CD4-positive, alpha-beta memory T cell (primary cell): ENCODE measurements at regions not wholly inside any gene's neighbourhood (a gene's known extent, or its start where the extent isn't known, plus 50 kb on each side); places are given as distances from the start of the nearest gene placed in this dataset.

Experiments used
- CTCF ChIA-PET: fragments of 350-600 bp; sonication (Branson Sonifier 250); formaldehyde crosslinking; loops from one replicate; lab custom pipeline; 2021; ENCODE audit warnings: inconsistent platforms; ENCODE audit not compliant: partially characterized antibody; lab: Charles Lee
- POLR2A ChIA-PET: fragments of 350-600 bp; sonication (Branson Sonifier 250); formaldehyde crosslinking; loops from one replicate; lab custom pipeline; 2021; ENCODE audit not compliant: partially characterized antibody; lab: Charles Lee
- DNase-seq, 5 donors: peaks; one replicate each; pipeline versions ENCODE4 v3.0.0 to v3.0.0-alpha.2; 2020 to 2022; ENCODE audit warnings: mixed read lengths in 1 of 5
- H3K27ac ChIP-seq: one replicate; pipeline ENCODE4 v1.7.0; 2013; ENCODE audit warnings: low read depth, low read length
- H3K27me3 ChIP-seq: 2 replicates; pipeline ENCODE4 v1.7.0; 2013; ENCODE audit warnings: mild to moderate bottlenecking, low read length, moderate library complexity; ENCODE audit not compliant: insufficient read depth
- H3K36me3 ChIP-seq: 2 replicates; pipeline ENCODE4 v1.7.0; 2013; ENCODE audit warnings: mild to moderate bottlenecking, low read length, moderate library complexity; ENCODE audit not compliant: insufficient read depth
- H3K4me1 ChIP-seq: 2 replicates; pipeline ENCODE4 v1.7.0; 2013; ENCODE audit warnings: mild to moderate bottlenecking, low read length, moderate library complexity; ENCODE audit not compliant: insufficient read depth
- H3K4me3 ChIP-seq, 2 donors: one replicate each; pipeline ENCODE4 v1.7.0; 2013; ENCODE audit warnings: low read length in 2 of 2, mild to moderate bottlenecking in 1 of 2
- H3K9me3 ChIP-seq, 2 donors: one replicate each; pipeline ENCODE4 v1.7.0; 2013; ENCODE audit warnings: low read length in 2 of 2, control low read depth in 1 of 2; ENCODE audit not compliant: control insufficient read depth in 1 of 2
- H3K27ac Mint-ChIP-seq, 7 donors: one replicate each; pipeline ENCODE4 v1.8.0; 2020 to 2021; ENCODE audit warnings: mixed read lengths in 7 of 7, mild to moderate bottlenecking in 6 of 7, inconsistent platforms in 3 of 7, moderate library complexity in 3 of 7
- H3K27me3 Mint-ChIP-seq, 2 donors: one replicate each; pipeline ENCODE4 v1.8.0; 2020 to 2021; ENCODE audit warnings: mixed read lengths in 2 of 2
- H3K36me3 Mint-ChIP-seq, 2 donors: one replicate each; pipeline ENCODE4 v1.8.0; 2020 to 2021; ENCODE audit warnings: mixed read lengths in 2 of 2, inconsistent platforms in 1 of 2, mild to moderate bottlenecking in 1 of 2
- H3K4me1 Mint-ChIP-seq, 4 donors: one replicate each; pipeline ENCODE4 v1.8.0; 2020 to 2021; ENCODE audit warnings: mixed read lengths in 4 of 4, mild to moderate bottlenecking in 1 of 4
- H3K4me3 Mint-ChIP-seq, 8 donors: one replicate each; pipeline ENCODE4 v1.8.0; 2020 to 2021; ENCODE audit warnings: mixed read lengths in 8 of 8, mild to moderate bottlenecking in 7 of 8, moderate library complexity in 6 of 8, inconsistent platforms in 3 of 8
- H3K9me3 Mint-ChIP-seq, 8 donors: one replicate each; pipeline ENCODE4 v1.8.0; 2020 to 2021; ENCODE audit warnings: mixed read lengths in 8 of 8, mild to moderate bottlenecking in 5 of 8, inconsistent platforms in 3 of 8, moderate library complexity in 1 of 8
- intact Hi-C: fragments of 100-400 bp; cut with micrococcal nuclease; formaldehyde crosslinking; loops from one replicate; pipeline ENCODE4 v1.15.1; 2023

- ChIA-PET POLR2A (no interaction called here), CTCF (no interaction called here)
- Histone ChIP-seq H3K9me3 (no peaks in the 10 kb centered on the region), H3K36me3 (no peaks in the 10 kb centered on the region), H3K27me3 (no peaks in the 10 kb centered on the region), H3K27ac (no peak overlapping the region), H3K4me1 (no peaks in the 10 kb centered on the region), H3K4me3 (no peak overlapping the region)
- no peaks in the 10 kb centered on the region for H3K4me1 Mint-ChIP-seq
- no peaks in the 10 kb centered on the region for H3K36me3 Mint-ChIP-seq
- no peaks in the 10 kb centered on the region for H3K27me3 Mint-ChIP-seq
- intact Hi-C loops, result no loop called here
- no peak for DNase-seq
- no peak overlapping the region for H3K4me3 Mint-ChIP-seq
- no peak overlapping the region for H3K27ac Mint-ChIP-seq
- H3K9me3 Mint-ChIP-seq, result peaks cover 0 to 18% (median 6%) of the 10 kb centered on the region in 8 donors
Measured at GRCh38 chr13:64992314-64992713, 2237.8 kb downstream of the PCDH9 start.

DNA sequence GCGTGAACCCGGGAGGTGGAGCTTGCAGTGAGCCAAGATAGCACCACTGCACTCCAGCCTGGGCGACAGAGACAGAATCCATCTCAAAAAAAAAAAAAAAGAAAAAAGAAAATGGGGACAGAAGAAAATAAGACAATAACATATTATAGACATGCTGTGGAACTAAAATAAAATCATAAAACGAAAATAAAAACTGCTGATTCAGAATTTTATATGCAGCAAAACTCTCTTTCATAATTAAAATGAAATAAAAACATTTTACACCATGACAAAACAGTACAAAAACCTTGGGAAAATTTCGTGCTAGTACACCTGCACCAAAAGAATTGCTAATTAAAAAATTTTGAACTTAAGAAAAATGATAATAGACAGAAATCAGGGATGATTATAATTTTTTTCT lies 2245.1 kb downstream of the PCDH9 start:
- ChIA-PET POLR2A (no interaction called here), CTCF (no interaction called here)
- intact Hi-C loops, result no loop called here
- Histone ChIP-seq H3K36me3 (no peaks in the 10 kb centered on the region), H3K27me3 (no peaks in the 10 kb centered on the region), H3K27ac (no peak overlapping the region), H3K4me1 (no peaks in the 10 kb centered on the region), H3K4me3 (no peak overlapping the region), H3K9me3 (no peaks in the 10 kb centered on the region)
- Mint-ChIP-seq H3K27me3 (no peaks in the 10 kb centered on the region), H3K36me3 (no peaks in the 10 kb centered on the region), H3K4me1 (no peaks in the 10 kb centered on the region), H3K4me3 (no peak overlapping the region), H3K27ac (no peak overlapping the region), H3K9me3 (peaks cover 0 to 28% (median 20%) of the 10 kb centered on the region in 8 donors)
- DNase-seq, result no peak

DNA sequence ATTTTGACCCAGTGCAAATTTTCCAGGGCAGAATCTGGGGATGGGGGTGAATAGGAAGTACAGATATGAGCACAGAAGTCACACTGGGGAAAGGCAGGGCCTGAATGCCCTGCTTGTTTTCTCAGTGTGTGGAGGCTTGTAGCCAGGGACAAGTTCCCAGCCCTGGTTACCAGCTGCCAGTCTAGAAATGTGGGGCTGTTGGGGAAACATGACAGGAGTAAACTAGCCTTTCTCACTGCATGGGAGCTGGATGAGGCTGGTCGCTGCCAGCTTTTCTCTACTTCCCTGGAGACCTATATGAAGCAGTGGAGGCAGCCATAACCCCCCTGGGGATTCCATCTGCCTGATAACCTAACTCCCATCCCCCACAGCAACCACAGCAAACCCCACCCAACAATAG lies 2267.7 kb downstream of the PCDH9 start:
- DNase-seq, result no peak
- no peak overlapping the region for H3K4me3 Mint-ChIP-seq
- Histone ChIP-seq H3K9me3 (no peaks in the 10 kb centered on the region), H3K27me3 (no peaks in the 10 kb centered on the region), H3K4me1 (no peaks in the 10 kb centered on the region), H3K36me3 (no peaks in the 10 kb centered on the region), H3K27ac (no peak overlapping the region), H3K4me3 (no peak overlapping the region)
- peaks cover 2 to 31% (median 14%) of the 10 kb centered on the region in 8 donors for H3K9me3 Mint-ChIP-seq
- intact Hi-C loops, result no loop called here
- no peaks in the 10 kb centered on the region for H3K27me3 Mint-ChIP-seq
- no peaks in the 10 kb centered on the region for H3K4me1 Mint-ChIP-seq
- H3K36me3 Mint-ChIP-seq, result no peaks in the 10 kb centered on the region
- no peak overlapping the region for H3K27ac Mint-ChIP-seq
- CTCF ChIA-PET, result no interaction called here
- POLR2A ChIA-PET, result no interaction called here

DNA sequence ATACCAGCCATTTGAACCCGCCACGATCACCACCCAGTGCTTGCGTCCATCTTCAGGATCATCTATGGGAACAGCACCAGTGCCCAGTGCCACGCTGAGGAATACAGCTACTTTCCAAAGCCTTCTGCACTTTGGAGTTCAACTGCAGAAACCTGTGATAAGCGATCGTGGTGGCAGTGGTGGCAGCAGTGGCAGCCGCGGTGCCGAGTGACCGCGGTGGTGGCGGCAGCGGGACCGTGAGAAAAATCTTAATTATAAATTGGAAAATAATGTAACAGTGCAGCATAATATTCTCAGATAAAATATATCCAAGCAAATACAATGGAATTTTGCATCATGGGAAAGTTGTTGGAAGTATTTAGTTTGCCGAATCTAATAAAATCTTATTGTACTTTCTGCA lies 2270.9 kb downstream of the PCDH9 start:
- H3K27ac Mint-ChIP-seq, result no peak overlapping the region

DNA sequence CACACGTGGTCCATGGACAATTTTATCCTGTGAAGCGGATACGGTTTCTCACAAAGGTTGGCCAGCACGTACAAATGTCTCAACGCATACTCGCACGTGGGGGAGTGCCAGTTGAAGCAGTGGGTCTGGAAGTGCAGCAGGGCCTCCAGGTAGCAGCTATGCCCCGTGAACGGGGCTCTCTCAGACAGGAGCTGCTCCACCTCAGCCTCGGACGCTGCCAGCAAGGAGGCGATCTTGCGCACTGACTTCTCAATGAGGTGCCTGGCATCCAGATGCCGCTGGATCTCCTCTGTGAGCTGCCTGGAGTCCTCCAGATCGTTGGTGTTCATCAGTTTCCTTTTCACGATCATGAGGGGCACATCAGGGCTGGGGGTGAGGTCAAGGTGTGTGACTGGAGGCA lies 2272.0 kb downstream of the PCDH9 start:
- CTCF ChIA-PET, result no interaction called here
- Mint-ChIP-seq H3K27ac (no peak overlapping the region), H3K4me3 (no peak overlapping the region), H3K4me1 (no peaks in the 10 kb centered on the region), H3K9me3 (peaks cover 0 to 24% (median 10%) of the 10 kb centered on the region in 8 donors), H3K27me3 (no peaks in the 10 kb centered on the region), H3K36me3 (no peaks in the 10 kb centered on the region)
- DNase-seq, result peak in 1 of 5 donors; percentile 33
- Histone ChIP-seq H3K9me3 (no peaks in the 10 kb centered on the region), H3K27ac (no peak overlapping the region), H3K36me3 (no peaks in the 10 kb centered on the region), H3K4me1 (no peaks in the 10 kb centered on the region), H3K27me3 (no peaks in the 10 kb centered on the region), H3K4me3 (no peak overlapping the region)
- intact Hi-C loops, result no loop called here
- POLR2A ChIA-PET, result no interaction called here

More for the DNA sequence above, 2270.9 kb downstream of the PCDH9 start:
- Mint-ChIP-seq H3K27me3 (no peaks in the 10 kb centered on the region), H3K9me3 (peaks cover 0 to 34% (median 13%) of the 10 kb centered on the region in 8 donors), H3K4me1 (no peaks in the 10 kb centered on the region), H3K36me3 (no peaks in the 10 kb centered on the region), H3K4me3 (no peak overlapping the region)
- no peaks in the 10 kb centered on the region for H3K9me3 ChIP-seq
- no peaks in the 10 kb centered on the region for H3K36me3 ChIP-seq
- intact Hi-C loops, result no loop called here
- DNase-seq, result no peak
- ChIA-PET POLR2A (no interaction called here), CTCF (no interaction called here)
- no peak overlapping the region for H3K27ac ChIP-seq
- H3K4me3 ChIP-seq, result no peak overlapping the region
- H3K4me1 ChIP-seq, result no peaks in the 10 kb centered on the region
- no peaks in the 10 kb centered on the region for H3K27me3 ChIP-seq

DNA sequence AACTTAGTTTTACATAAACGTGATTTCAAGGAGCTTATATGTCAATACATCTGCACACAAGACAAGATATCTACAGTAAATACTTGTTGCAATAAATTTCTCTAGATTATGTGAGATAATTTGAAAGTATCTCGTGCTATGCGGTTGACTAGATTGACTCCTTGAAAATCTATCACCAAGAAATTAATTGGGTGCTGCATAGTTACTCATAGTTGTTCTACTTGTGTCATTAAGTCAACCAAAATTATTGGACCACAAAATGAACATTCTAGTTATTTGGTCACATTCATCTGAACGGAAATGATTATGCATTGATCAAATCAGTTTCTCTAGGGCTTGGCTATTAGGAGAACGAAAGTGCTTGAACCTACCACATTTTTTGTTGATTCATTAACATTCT lies 2291.5 kb downstream of the PCDH9 start:
- Mint-ChIP-seq H3K4me3 (no peak overlapping the region), H3K27ac (no peak overlapping the region), H3K4me1 (no peaks in the 10 kb centered on the region), H3K27me3 (no peaks in the 10 kb centered on the region), H3K36me3 (no peaks in the 10 kb centered on the region), H3K9me3 (peaks cover 0 to 12% (median 3%) of the 10 kb centered on the region in 8 donors)
- ChIA-PET POLR2A (no interaction called here), CTCF (no interaction called here)
- H3K27ac ChIP-seq, result no peak overlapping the region
- no peaks in the 10 kb centered on the region for H3K4me1 ChIP-seq
- no peak overlapping the region for H3K4me3 ChIP-seq
- no peaks in the 10 kb centered on the region for H3K36me3 ChIP-seq
- intact Hi-C loops, result no loop called here
- H3K27me3 ChIP-seq, result no peaks in the 10 kb centered on the region
- H3K9me3 ChIP-seq, result no peaks in the 10 kb centered on the region
- DNase-seq, result no peak

GRCh38 chr13:64937302-64937701 lies 2292.8 kb downstream of the PCDH9 start:
- Mint-ChIP-seq H3K4me3 (no peak overlapping the region), H3K4me1 (no peaks in the 10 kb centered on the region), H3K27me3 (no peaks in the 10 kb centered on the region), H3K9me3 (peaks cover 0 to 10% (median 3%) of the 10 kb centered on the region in 8 donors), H3K27ac (no peak overlapping the region), H3K36me3 (no peaks in the 10 kb centered on the region)
- H3K9me3 ChIP-seq, result no peaks in the 10 kb centered on the region
- POLR2A ChIA-PET, result no interaction called here
- H3K4me1 ChIP-seq, result no peaks in the 10 kb centered on the region
- no peak overlapping the region for H3K27ac ChIP-seq
- CTCF ChIA-PET, result no interaction called here
- intact Hi-C loops, result no loop called here
- no peaks in the 10 kb centered on the region for H3K27me3 ChIP-seq
- no peak for DNase-seq
- H3K4me3 ChIP-seq, result no peak overlapping the region
- H3K36me3 ChIP-seq, result no peaks in the 10 kb centered on the region

GRCh38 chr13:64936879-64937278 lies 2293.3 kb downstream of the PCDH9 start:
- Histone ChIP-seq H3K4me1 (no peaks in the 10 kb centered on the region), H3K27me3 (no peaks in the 10 kb centered on the region), H3K36me3 (no peaks in the 10 kb centered on the region), H3K4me3 (no peak overlapping the region), H3K9me3 (no peaks in the 10 kb centered on the region), H3K27ac (no peak overlapping the region)
- ChIA-PET CTCF (no interaction called here), POLR2A (no interaction called here)
- H3K27ac Mint-ChIP-seq, result no peak overlapping the region
- peaks cover 0 to 6% (median 3%) of the 10 kb centered on the region in 8 donors for H3K9me3 Mint-ChIP-seq
- intact Hi-C loops, result no loop called here
- no peak for DNase-seq
- no peaks in the 10 kb centered on the region for H3K27me3 Mint-ChIP-seq
- H3K36me3 Mint-ChIP-seq, result no peaks in the 10 kb centered on the region
- no peak overlapping the region for H3K4me3 Mint-ChIP-seq
- H3K4me1 Mint-ChIP-seq, result no peaks in the 10 kb centered on the region
